CD1c-positive myeloid dendritic cell (primary cell): ENCODE measurements at regions not wholly inside any gene's neighbourhood (a gene's known extent, or its start where the extent isn't known, plus 50 kb on each side); places are given as distances from the start of the nearest gene placed in this dataset.

ENCODE experiments used
- DNase-seq: peaks from one replicate; pipeline ENCODE4 v3.0.0-alpha.2; 2016; ENCODE audit errors: extremely low spot score

GRCh38 chr13:64459778-64460177 is 2770.4 kb downstream of the PCDH9 start:
- DNase-seq: no peak

GRCh38 chr13:64457976-64458375 is 2772.2 kb downstream of the PCDH9 start:
- no peak for DNase-seq

GRCh38 chr13:64455124-64455523 is 2775.0 kb downstream of the PCDH9 start:
- DNase-seq: no peak

DNA sequence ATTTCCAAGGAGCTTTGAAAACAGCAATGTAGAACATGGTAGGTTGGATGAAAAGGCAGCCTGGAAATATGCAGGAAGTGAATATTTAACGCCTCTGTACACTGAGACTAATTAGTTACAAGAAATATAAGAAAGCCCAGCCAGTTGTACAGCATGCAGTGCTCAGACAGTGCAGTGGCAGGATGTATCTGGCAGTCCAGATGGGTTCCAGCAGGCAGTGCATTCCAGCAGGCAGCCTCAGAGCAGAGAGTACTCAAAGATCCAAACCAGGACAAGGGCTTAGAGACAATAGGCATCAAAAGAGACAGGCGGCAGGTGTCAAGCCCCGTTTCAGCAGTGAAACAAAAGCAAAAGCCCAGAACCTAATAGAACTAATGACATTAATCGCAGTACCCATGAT is 2776.3 kb downstream of the PCDH9 start:
- DNase-seq: no peak

DNA sequence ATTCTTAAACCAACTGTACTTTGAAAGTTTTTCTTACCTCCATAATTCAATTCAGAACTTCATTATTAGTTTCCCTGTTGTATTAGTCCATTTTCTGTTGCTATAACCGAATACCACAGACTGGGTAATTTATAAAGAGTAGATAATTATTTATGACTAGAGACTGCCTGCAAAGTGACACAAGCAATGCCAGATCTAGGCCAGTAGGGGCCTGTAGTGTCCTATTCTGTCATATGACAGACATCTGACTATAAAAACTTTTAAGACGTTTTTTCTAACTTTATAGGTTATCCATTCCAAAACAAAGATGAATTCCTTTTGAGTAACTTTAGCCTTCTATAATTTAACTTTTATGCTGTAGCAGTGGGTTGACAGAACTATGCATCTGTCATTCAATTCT is 2783.8 kb downstream of the PCDH9 start:
- DNase-seq: no peak

GRCh38 chr13:64441740-64442139 is 2788.4 kb downstream of the PCDH9 start:
- DNase-seq: no peak

GRCh38 chr13:64438084-64438483 is 2792.1 kb downstream of the PCDH9 start:
- DNase-seq: no peak

- DNase-seq: no peak
These were observed 2800.4 kb downstream of the PCDH9 start for GRCh38 chr13:64429691-64430090.

DNA sequence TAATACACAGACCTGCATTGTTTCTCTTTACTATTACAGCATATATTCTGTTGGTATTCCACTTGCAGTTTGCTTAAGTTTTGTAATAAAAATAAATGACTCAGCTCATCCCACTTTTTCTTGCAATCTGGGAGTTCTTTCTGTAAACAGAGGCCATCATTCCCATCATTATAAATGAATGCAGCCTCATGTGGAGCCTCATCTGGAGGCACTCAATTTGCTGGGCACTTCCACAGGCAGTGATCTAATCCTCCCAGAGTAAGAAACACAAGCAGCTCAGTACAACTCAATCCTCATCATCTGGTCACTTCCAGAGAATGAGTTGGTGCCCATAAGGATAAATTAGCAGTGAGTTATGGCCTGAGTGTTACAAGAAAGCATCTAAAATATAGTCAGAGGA is 2801.9 kb downstream of the PCDH9 start:
- no peak for DNase-seq

DNA sequence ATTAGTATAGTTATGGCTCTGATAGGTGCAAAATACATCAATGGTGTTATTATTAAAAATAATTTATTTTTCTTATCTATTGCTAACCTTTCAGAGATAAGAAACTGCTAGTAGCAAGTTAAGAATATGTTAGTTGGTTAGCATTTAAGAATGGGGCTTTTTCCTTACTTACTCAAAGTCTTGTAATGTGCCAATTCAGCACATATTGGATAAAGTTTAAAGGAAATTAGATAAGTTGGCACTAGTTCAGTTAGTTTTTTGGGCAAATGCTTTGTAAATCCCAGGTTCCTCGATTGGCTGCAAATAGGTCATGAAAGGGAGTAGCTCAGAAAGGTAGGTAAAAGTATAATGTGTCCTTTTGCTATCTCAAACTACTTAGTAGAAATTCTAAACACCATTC is 2806.7 kb downstream of the PCDH9 start:
- no peak for DNase-seq

DNA sequence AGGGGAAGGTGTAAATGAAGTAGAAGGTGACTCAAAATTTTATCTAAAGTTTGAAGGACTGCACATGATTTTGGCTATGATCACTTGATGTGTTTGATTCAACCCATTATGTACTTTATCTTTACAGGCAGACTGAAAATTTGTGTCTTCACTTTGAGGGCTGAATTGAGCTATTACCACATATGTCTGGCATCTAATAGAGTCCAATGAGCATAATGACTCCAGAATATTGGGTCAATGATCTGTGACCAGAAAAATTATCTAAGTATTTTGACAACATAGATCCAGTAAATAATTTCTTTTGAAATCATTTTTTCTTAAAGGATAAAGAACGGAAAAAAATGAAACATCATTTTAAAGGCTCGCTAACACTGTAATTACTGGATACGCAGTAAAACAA is 2810.0 kb downstream of the PCDH9 start:
- no peak for DNase-seq

DNA sequence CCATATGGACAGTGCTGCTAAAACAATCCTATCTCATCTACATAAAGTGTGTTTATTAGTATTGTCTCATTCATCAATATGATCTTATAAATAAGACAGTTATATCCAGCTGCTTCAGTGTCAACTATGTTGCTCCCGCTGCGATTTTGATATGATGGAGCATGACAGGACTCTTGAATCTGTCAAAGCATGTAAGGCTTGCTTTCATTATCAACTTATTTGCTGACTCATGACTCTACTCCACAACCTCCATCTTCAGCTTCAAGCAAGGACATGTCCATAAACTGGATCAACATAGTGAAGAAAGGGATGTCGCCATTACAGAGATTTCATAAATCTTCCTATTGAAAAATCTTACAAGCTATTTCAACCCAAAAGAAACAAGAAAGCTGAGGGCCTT is 2812.6 kb downstream of the PCDH9 start:
- DNase-seq: no peak

DNA sequence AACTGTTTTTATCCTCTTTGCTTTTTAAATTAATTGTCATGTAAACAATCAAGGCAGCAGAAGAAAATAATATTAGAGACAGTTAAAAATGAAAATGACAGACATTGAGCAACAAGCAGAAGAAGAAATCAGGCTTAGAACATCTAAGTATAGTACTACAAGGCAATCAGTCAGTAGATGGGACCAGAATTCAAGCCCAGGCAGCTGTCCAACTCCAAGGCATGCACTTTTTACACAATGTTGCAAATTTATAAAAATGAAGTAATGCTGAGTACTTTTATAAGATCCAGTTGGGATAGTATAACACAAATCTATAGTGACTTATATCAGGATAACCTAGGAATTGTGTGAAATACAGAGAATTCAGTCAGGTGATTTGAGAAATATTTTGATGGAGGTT is 2815.8 kb downstream of the PCDH9 start:
- no peak for DNase-seq

- no peak for DNase-seq
These were observed 2816.6 kb downstream of the PCDH9 start for GRCh38 chr13:64413529-64413928.

DNA sequence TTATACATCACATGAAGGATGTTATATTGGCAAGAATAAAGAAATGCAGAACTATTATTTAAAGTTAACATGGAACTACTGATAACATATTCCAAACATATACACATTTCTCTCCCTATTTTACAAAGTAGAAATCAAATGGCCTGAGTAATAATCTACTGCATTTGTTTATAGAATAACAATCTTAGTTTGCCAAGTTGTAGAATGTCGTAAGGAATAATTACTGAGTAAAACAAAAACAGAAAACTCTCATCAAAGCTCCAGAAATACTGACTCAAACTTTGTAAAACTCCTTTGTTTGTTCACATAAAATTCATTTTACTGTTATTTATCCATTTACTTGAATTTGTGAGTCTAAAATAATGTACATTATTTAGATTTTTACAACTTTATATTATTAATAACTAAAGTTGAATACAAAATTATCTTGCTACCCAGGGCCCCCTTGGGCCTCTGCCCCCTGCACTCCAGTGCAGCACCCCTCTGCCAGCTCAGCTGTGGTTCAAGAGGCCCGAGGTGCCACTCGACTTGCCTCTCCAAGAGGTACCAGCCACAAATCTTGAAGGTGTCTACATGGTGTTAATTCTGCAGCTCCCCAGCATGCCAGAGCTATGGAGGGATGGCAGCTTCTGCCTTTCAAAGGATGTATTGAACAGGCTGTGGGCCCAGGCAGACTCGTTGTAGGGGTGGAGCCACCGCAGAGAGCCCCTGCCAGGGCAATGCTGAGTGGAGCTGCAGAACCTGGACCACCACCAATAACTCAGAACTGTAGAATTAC is 2819.7 kb downstream of the PCDH9 start:
- DNase-seq: no peak

DNA sequence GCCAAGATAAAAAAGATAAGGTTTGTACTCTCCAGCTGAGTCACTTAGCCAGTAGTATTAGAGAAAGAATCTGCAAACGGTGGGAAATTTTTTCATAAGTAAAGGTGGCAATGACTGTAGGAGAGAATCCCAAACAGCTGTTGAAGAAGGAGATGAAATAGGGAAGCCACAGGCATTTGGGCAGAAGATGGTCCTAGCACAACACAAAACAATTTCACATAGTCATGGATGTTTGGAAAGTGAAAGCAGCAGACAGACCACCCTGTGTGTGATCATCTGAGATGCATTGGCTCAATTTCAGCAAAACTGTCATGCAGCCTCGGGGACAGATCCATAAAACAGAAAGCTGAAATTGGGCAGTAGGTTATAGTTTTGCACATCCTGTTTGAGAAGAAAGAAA is 2832.4 kb downstream of the PCDH9 start:
- DNase-seq: no peak

DNA sequence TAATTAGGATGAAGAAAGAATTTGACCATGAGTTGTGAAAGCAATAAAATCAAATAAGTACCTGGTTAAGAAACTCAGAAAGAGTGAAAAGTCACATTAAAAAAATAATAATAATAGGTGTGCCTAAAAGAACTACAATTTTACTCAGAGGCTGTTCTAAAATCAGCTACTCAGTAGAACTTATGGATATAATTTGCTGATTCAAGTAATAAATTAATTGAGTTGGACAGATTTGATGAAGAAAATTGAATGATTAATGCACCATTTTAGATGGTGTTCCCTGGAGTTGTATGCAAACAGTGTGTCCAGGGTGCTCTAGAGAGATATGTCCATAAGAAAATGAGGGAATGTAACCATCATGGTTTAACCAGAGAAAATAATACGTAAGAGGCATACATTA is 2852.5 kb downstream of the PCDH9 start:
- no peak for DNase-seq

DNA sequence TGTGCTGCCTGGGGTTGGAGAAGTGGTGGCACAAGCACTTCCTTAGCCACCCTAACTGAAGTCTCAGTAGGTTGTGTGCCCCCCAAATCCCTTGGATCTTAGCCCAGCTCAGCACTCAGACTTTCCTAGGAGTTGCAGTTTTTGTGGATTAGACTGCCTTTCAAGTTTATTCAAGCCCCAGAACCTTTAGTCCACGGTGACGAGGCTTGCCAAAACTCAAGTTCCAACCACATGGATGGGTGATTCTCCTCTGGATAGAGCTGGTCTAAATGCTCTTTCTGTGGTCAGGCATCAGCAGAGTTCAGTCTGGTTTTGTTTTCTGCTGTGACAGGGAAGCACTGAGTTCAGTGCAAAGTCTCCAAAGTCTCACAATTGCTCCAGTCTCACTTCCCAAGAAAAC is 2858.7 kb downstream of the PCDH9 start:
- no peak for DNase-seq

GRCh38 chr13:64371045-64371444 is 2859.1 kb downstream of the PCDH9 start:
- DNase-seq: no peak

GRCh38 chr13:64369121-64369520 is 2861.0 kb downstream of the PCDH9 start:
- no peak for DNase-seq

GRCh38 chr13:64362564-64362963 is 2867.6 kb downstream of the PCDH9 start:
- no peak for DNase-seq

DNA sequence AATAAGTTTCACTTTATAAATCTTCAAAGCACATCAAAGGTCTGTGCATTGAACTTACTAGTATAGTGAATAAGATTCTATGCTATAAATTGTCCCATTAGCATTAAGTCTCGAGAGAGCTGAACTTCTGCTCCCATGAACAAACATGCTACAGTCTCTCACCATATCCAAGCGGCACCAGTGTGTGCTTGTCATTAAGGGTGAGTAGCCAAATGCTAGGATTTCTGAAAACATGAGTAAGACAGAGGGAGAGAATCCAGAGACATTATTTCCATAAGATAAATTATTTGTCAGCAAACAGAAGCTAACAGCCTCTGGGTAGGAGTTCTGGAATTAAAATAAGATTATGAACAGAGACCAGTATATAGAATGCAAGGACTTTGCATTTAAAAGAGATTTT is 2882.5 kb downstream of the PCDH9 start:
- no peak for DNase-seq

DNA sequence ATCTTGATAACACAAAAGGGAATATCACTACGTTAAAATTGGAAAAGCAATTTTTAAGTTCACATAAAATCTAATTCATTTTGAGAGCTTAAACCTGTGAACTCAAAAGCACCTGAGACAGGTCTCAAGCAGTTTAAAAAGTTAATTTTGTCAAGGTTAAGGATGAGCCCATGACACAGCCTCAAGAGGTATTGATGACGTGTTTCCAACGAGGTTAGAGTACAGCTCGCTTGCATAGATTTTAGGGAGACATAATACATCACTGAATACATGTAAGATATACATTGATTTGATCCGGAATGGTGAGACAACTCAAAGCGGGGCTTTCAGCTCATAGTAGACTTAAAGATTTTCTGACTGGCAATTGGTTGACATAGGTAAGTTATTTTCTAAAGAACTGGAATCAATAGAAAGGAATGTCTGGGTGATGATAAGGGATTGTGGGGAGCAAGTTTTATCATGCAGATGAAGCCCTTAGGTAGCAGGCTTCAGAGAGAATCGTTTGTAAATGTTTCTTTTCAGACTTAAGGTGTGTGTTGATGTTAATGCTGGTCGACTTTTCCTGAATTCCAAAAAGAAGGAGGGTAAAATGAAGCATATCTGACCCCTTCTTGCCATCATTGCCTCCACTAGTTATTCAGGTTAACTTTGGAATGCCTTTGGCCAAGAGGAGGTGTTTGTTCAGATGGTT is 2890.6 kb downstream of the PCDH9 start:
- DNase-seq: no peak

DNA sequence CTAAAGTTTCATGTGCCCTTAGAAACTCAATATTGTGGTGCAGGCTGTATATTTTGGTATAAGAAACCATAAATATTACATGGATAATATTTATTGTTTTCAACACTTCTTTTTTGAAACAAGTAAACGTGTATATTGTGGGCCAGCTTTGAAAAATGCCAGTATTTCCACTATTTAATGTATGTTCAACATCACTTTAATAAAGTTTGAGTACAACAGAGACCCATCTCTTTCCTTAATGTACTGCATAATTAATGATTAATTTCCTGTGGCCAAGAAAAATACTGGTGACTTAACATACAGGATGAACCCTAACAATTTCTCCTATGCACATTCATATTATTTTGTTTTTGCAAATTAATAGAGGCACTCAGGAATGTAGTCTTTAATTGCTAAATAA is 2891.5 kb downstream of the PCDH9 start:
- no peak for DNase-seq
